ENCODE measurements at regions not wholly inside any gene's neighbourhood (a gene's known extent, or its start where the extent isn't known, plus 50 kb on each side); places are given as distances from the start of the nearest gene placed in this dataset.
"Not testable (repeated sequence)": the region's sequence is repeated elsewhere in the genome, so short reads cannot be mapped to it uniquely, and the experiment has no call there.

- no peaks in the 10 kb centered on the region for H3K4me1 ChIP-seq (ENCODE audit: control insufficient read depth, insufficient read depth, low read length)
- H3K36me3 ChIP-seq (ENCODE audit: control insufficient read depth, insufficient read depth, low read length), result no peaks in the 10 kb centered on the region
- no peak overlapping the region for H3K4me3 ChIP-seq (ENCODE audit: low read length)
- no peaks in the 10 kb centered on the region for H3K27me3 ChIP-seq (ENCODE audit: control insufficient read depth, insufficient read depth, low read length)
- no peak overlapping the region for H3K27ac ChIP-seq (ENCODE audit: low read depth, low read length)
- H3K9ac ChIP-seq (ENCODE audit: low read length), result no peak overlapping the region
Measured at GRCh38 chr12:131555866-131556265, 155.0 kb upstream of the SFSWAP start.

GRCh38 chr12:131557078-131557709 is 153.7 kb upstream of the SFSWAP start:
- Histone ChIP-seq H3K9ac (ENCODE audit: low read length) (no peak overlapping the region), H3K4me1 (ENCODE audit: control insufficient read depth, insufficient read depth, low read length) (no peaks in the 10 kb centered on the region), H3K27ac (ENCODE audit: low read depth, low read length) (no peak overlapping the region), H3K27me3 (ENCODE audit: control insufficient read depth, insufficient read depth, low read length) (no peaks in the 10 kb centered on the region), H3K36me3 (ENCODE audit: control insufficient read depth, insufficient read depth, low read length) (no peaks in the 10 kb centered on the region), H3K4me3 (ENCODE audit: low read length) (no peak overlapping the region)

GRCh38 chr12:131559517-131560516 is 151.1 kb upstream of the SFSWAP start:
- Histone ChIP-seq H3K4me1 (ENCODE audit: control insufficient read depth, insufficient read depth, low read length) (no peaks in the 10 kb centered on the region), H3K9ac (ENCODE audit: low read length) (no peak overlapping the region), H3K27ac (ENCODE audit: low read depth, low read length) (no peak overlapping the region), H3K4me3 (ENCODE audit: low read length) (no peak overlapping the region), H3K36me3 (ENCODE audit: control insufficient read depth, insufficient read depth, low read length) (no peaks in the 10 kb centered on the region), H3K27me3 (ENCODE audit: control insufficient read depth, insufficient read depth, low read length) (no peaks in the 10 kb centered on the region)

GRCh38 chr12:131561051-131561450 is 149.8 kb upstream of the SFSWAP start:
- Histone ChIP-seq H3K36me3 (ENCODE audit: control insufficient read depth, insufficient read depth, low read length) (no peaks in the 10 kb centered on the region), H3K4me1 (ENCODE audit: control insufficient read depth, insufficient read depth, low read length) (no peaks in the 10 kb centered on the region), H3K9ac (ENCODE audit: low read length) (no peak overlapping the region), H3K27ac (ENCODE audit: low read depth, low read length) (no peak overlapping the region), H3K27me3 (ENCODE audit: control insufficient read depth, insufficient read depth, low read length) (no peaks in the 10 kb centered on the region), H3K4me3 (ENCODE audit: low read length) (no peak overlapping the region)

GRCh38 chr12:131561891-131562684 is 148.8 kb upstream of the SFSWAP start:
- Histone ChIP-seq H3K27me3 (ENCODE audit: control insufficient read depth, insufficient read depth, low read length) (no peaks in the 10 kb centered on the region), H3K36me3 (ENCODE audit: control insufficient read depth, insufficient read depth, low read length) (no peaks in the 10 kb centered on the region), H3K9ac (ENCODE audit: low read length) (no peak overlapping the region), H3K4me1 (ENCODE audit: control insufficient read depth, insufficient read depth, low read length) (no peaks in the 10 kb centered on the region), H3K27ac (ENCODE audit: low read depth, low read length) (no peak overlapping the region), H3K4me3 (ENCODE audit: low read length) (no peak overlapping the region)

GRCh38 chr12:131564138-131564727 is 146.7 kb upstream of the SFSWAP start:
- H3K27me3 ChIP-seq (ENCODE audit: control insufficient read depth, insufficient read depth, low read length); H3K4me1 ChIP-seq (ENCODE audit: control insufficient read depth, insufficient read depth, low read length); H3K27ac ChIP-seq (ENCODE audit: low read depth, low read length); H3K4me3 ChIP-seq (ENCODE audit: low read length); H3K36me3 ChIP-seq (ENCODE audit: control insufficient read depth, insufficient read depth, low read length); H3K9ac ChIP-seq (ENCODE audit: low read length): not testable (repeated sequence)

- H3K4me1 ChIP-seq (ENCODE audit: control insufficient read depth, insufficient read depth, low read length), result no peaks in the 10 kb centered on the region
- no peak overlapping the region for H3K27ac ChIP-seq (ENCODE audit: low read depth, low read length)
- H3K4me3 ChIP-seq (ENCODE audit: low read length), result no peak overlapping the region
- H3K9ac ChIP-seq (ENCODE audit: low read length), result no peak overlapping the region
- no peaks in the 10 kb centered on the region for H3K27me3 ChIP-seq (ENCODE audit: control insufficient read depth, insufficient read depth, low read length)
- no peaks in the 10 kb centered on the region for H3K36me3 ChIP-seq (ENCODE audit: control insufficient read depth, insufficient read depth, low read length)
Measured at GRCh38 chr12:131564845-131565244, 146.0 kb upstream of the SFSWAP start.

- Histone ChIP-seq H3K27ac (ENCODE audit: low read depth, low read length) (no peak overlapping the region), H3K36me3 (ENCODE audit: control insufficient read depth, insufficient read depth, low read length) (no peaks in the 10 kb centered on the region), H3K27me3 (ENCODE audit: control insufficient read depth, insufficient read depth, low read length) (no peaks in the 10 kb centered on the region)
Measured at GRCh38 chr12:131565267-131566015, 145.4 kb upstream of the SFSWAP start.

GRCh38 chr12:131568336-131568735 is 142.6 kb upstream of the SFSWAP start:
- H3K27me3 ChIP-seq (ENCODE audit: control insufficient read depth, insufficient read depth, low read length), result no peaks in the 10 kb centered on the region
- H3K9ac ChIP-seq (ENCODE audit: low read length), result no peak overlapping the region
- no peaks in the 10 kb centered on the region for H3K36me3 ChIP-seq (ENCODE audit: control insufficient read depth, insufficient read depth, low read length)
- no peaks in the 10 kb centered on the region for H3K4me1 ChIP-seq (ENCODE audit: control insufficient read depth, insufficient read depth, low read length)
- no peak overlapping the region for H3K4me3 ChIP-seq (ENCODE audit: low read length)
- H3K27ac ChIP-seq (ENCODE audit: low read depth, low read length), result no peak overlapping the region

More at GRCh38 chr12:131565267-131566015, 145.4 kb upstream of the SFSWAP start:
- Histone ChIP-seq H3K4me1 (ENCODE audit: control insufficient read depth, insufficient read depth, low read length) (no peaks in the 10 kb centered on the region), H3K4me3 (ENCODE audit: low read length) (no peak overlapping the region), H3K9ac (ENCODE audit: low read length) (no peak overlapping the region)

GRCh38 chr12:131570596-131570995 is 140.3 kb upstream of the SFSWAP start:
- Histone ChIP-seq H3K4me1 (ENCODE audit: control insufficient read depth, insufficient read depth, low read length) (no peaks in the 10 kb centered on the region), H3K27me3 (ENCODE audit: control insufficient read depth, insufficient read depth, low read length) (peaks cover 3% of the 10 kb centered on the region)

GRCh38 chr12:131571827-131572226 is 139.1 kb upstream of the SFSWAP start:
- H3K4me3 ChIP-seq (ENCODE audit: low read length), result no peak overlapping the region
- H3K4me1 ChIP-seq (ENCODE audit: control insufficient read depth, insufficient read depth, low read length), result no peaks in the 10 kb centered on the region
- H3K9ac ChIP-seq (ENCODE audit: low read length), result no peak overlapping the region
- H3K27me3 ChIP-seq (ENCODE audit: control insufficient read depth, insufficient read depth, low read length), result peaks cover 3% of the 10 kb centered on the region
- H3K36me3 ChIP-seq (ENCODE audit: control insufficient read depth, insufficient read depth, low read length), result no peaks in the 10 kb centered on the region
- H3K27ac ChIP-seq (ENCODE audit: low read depth, low read length), result no peak overlapping the region

More at GRCh38 chr12:131570596-131570995, 140.3 kb upstream of the SFSWAP start:
- Histone ChIP-seq H3K36me3 (ENCODE audit: control insufficient read depth, insufficient read depth, low read length) (no peaks in the 10 kb centered on the region), H3K27ac (ENCODE audit: low read depth, low read length) (no peak overlapping the region), H3K9ac (ENCODE audit: low read length) (no peak overlapping the region), H3K4me3 (ENCODE audit: low read length) (no peak overlapping the region)

Measured in rectal smooth muscle tissue (tissue), 1 donor.